ENCODE measurements at regions not wholly inside any gene's neighbourhood (a gene's known extent, or its start where the extent isn't known, plus 50 kb on each side); places are given as distances from the start of the nearest gene placed in this dataset.

GRCh38 chr21:15370462-15370975 lies 305.7 kb upstream of the NRIP1 start:
- no peaks in the 10 kb centered on the region for H3K4me1 ChIP-seq (ENCODE audit: control insufficient read depth, insufficient read depth, low read length)
- WGBS, 2 experiments = 97% methylated on average over 8 of the region's 8 CpGs
- no peaks in the 10 kb centered on the region for H3K9me3 ChIP-seq (ENCODE audit: control insufficient read depth, low read length)
- H3K36me3 ChIP-seq (ENCODE audit: control insufficient read depth, insufficient read depth, low read length) = no peaks in the 10 kb centered on the region
- H3K27ac ChIP-seq (ENCODE audit: insufficient read depth, low read depth, low read length, poor library complexity, severe bottlenecking) = no peak overlapping the region
- no peaks in the 10 kb centered on the region for H3K27me3 ChIP-seq (ENCODE audit: control insufficient read depth, insufficient read depth, low read length, poor library complexity, severe bottlenecking)
- no peak overlapping the region for H3K4me3 ChIP-seq (ENCODE audit: insufficient read depth, low read depth, low read length)

- Histone ChIP-seq H3K36me3 (ENCODE audit: control insufficient read depth, insufficient read depth, low read length) (no peaks in the 10 kb centered on the region), H3K27ac (ENCODE audit: insufficient read depth, low read depth, low read length, poor library complexity, severe bottlenecking) (no peak overlapping the region), H3K27me3 (ENCODE audit: control insufficient read depth, insufficient read depth, low read length, poor library complexity, severe bottlenecking) (no peaks in the 10 kb centered on the region), H3K9me3 (ENCODE audit: control insufficient read depth, low read length) (no peaks in the 10 kb centered on the region), H3K4me1 (ENCODE audit: control insufficient read depth, insufficient read depth, low read length) (no peaks in the 10 kb centered on the region), H3K4me3 (ENCODE audit: insufficient read depth, low read depth, low read length) (no peak overlapping the region)
- 100% methylated on average over 1 of the region's 1 CpG; no CpG with 5 or more reads in 1 of the 2 experiments for WGBS, 2 experiments
These were observed 309.1 kb upstream of the NRIP1 start for GRCh38 chr21:15373941-15374340.

DNA sequence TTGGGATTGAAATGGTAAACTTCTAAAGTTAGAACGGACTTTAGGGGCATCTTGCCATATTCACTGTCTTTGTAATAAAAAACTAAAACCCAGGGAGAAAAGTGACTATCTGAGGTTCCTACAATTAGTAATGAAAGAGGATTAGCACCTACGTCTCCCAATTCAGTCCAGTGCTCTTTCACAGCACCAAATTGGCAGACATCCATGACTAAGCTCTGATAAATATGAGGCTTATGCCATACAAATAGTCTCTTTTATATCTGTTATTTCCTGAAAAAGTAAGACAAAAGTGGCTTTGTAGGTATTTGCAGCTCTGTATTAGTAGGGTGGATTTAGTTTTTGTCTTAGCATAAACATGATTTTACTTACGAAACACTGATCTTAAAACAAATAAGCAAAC lies 315.0 kb upstream of the NRIP1 start:
- H3K36me3 ChIP-seq (ENCODE audit: control insufficient read depth, insufficient read depth, low read length) = no peaks in the 10 kb centered on the region
- H3K27me3 ChIP-seq (ENCODE audit: control insufficient read depth, insufficient read depth, low read length, poor library complexity, severe bottlenecking) = no peaks in the 10 kb centered on the region
- 85 to 100% methylated on average over 2 of the region's 3 CpGs for WGBS, 2 experiments
- H3K4me1 ChIP-seq (ENCODE audit: control insufficient read depth, insufficient read depth, low read length) = no peaks in the 10 kb centered on the region
- H3K27ac ChIP-seq (ENCODE audit: insufficient read depth, low read depth, low read length, poor library complexity, severe bottlenecking) = no peak overlapping the region
- no peak overlapping the region for H3K4me3 ChIP-seq (ENCODE audit: insufficient read depth, low read depth, low read length)
- no peaks in the 10 kb centered on the region for H3K9me3 ChIP-seq (ENCODE audit: control insufficient read depth, low read length)

DNA sequence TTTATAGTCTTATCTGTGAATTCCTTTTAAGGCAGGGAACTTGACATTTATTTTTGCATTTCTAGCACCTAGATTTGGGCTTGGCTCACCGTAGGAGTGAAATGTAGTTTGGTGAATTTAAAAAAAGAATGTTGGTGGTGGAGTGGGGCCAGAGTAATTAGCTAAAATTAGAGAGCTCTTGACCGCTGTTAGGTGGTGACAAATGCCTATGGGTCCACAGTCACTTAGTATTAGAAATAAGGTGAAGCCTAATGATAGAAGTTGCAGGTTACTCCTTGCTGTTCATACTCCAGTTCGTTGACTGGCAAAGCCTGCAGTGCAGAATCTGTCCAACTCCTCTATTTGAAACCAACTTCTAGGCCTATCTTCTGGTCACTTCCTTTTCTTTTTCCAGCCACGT lies 318.8 kb upstream of the NRIP1 start:
- Histone ChIP-seq H3K9me3 (ENCODE audit: control insufficient read depth, low read length) (no peaks in the 10 kb centered on the region), H3K27ac (ENCODE audit: insufficient read depth, low read depth, low read length, poor library complexity, severe bottlenecking) (no peak overlapping the region), H3K27me3 (ENCODE audit: control insufficient read depth, insufficient read depth, low read length, poor library complexity, severe bottlenecking) (no peaks in the 10 kb centered on the region), H3K4me1 (ENCODE audit: control insufficient read depth, insufficient read depth, low read length) (no peaks in the 10 kb centered on the region), H3K4me3 (ENCODE audit: insufficient read depth, low read depth, low read length) (no peak overlapping the region), H3K36me3 (ENCODE audit: control insufficient read depth, insufficient read depth, low read length) (no peaks in the 10 kb centered on the region)
- 91 to 92% methylated on average over 4 of the region's 4 CpGs for WGBS, 2 experiments

DNA sequence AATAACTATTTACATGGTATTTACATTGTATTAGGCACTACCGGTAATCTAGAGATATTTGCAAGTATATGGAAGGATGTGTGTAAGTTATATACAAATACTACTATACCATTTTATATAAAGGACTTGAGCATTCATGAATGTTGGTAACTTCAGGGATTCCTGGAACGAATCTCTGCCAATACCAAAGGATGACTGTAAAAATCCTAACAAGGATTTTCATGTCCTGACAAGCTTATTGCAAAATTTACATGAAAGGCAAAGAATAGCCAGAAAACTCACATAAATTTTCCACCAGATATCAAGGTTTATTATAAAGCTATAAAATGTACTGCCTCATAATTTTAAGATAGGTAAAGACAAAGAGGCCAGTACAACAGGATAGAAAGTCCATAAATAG lies 325.2 kb upstream of the NRIP1 start:
- 93 to 100% methylated on average over 1 of the region's 2 CpGs for WGBS, 2 experiments

DNA sequence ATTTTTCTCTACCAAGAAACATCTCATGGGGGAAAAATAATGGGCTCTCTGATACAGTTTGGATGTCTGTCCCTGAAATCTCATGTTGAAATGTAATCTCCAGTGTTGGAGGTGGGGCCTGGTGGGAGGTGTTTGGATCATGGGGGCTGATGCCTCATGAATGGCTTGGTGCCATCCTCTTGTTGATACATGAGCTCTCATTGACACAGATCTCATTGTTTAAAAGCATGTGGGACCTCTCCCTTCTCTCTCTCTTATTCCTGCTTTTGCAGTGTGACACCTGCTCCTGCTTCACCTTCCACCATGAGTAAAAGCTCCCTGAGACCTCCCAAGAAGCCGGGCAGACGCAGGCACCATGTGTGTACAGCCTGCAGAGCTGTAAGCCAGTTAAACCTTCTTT lies 332.5 kb upstream of the NRIP1 start:
- Histone ChIP-seq H3K4me1 (ENCODE audit: control insufficient read depth, insufficient read depth, low read length) (no peaks in the 10 kb centered on the region), H3K4me3 (ENCODE audit: insufficient read depth, low read depth, low read length) (no peak overlapping the region), H3K27me3 (ENCODE audit: control insufficient read depth, insufficient read depth, low read length, poor library complexity, severe bottlenecking) (no peaks in the 10 kb centered on the region), H3K36me3 (ENCODE audit: control insufficient read depth, insufficient read depth, low read length) (no peaks in the 10 kb centered on the region), H3K27ac (ENCODE audit: insufficient read depth, low read depth, low read length, poor library complexity, severe bottlenecking) (no peak overlapping the region), H3K9me3 (ENCODE audit: control insufficient read depth, low read length) (no peaks in the 10 kb centered on the region)
- WGBS, 2 experiments = 90 to 98% methylated on average over 2 of the region's 2 CpGs

More for the DNA sequence above, 325.2 kb upstream of the NRIP1 start:
- Histone ChIP-seq H3K9me3 (ENCODE audit: control insufficient read depth, low read length) (no peaks in the 10 kb centered on the region), H3K27me3 (ENCODE audit: control insufficient read depth, insufficient read depth, low read length, poor library complexity, severe bottlenecking) (no peaks in the 10 kb centered on the region), H3K36me3 (ENCODE audit: control insufficient read depth, insufficient read depth, low read length) (no peaks in the 10 kb centered on the region), H3K4me3 (ENCODE audit: insufficient read depth, low read depth, low read length) (no peak overlapping the region), H3K4me1 (ENCODE audit: control insufficient read depth, insufficient read depth, low read length) (no peaks in the 10 kb centered on the region), H3K27ac (ENCODE audit: insufficient read depth, low read depth, low read length, poor library complexity, severe bottlenecking) (no peak overlapping the region)

GRCh38 chr21:15400905-15401304 lies 328.9 kb upstream of the USP25 start:
- Histone ChIP-seq H3K9me3 (ENCODE audit: control insufficient read depth, low read length) (no peaks in the 10 kb centered on the region), H3K36me3 (ENCODE audit: control insufficient read depth, insufficient read depth, low read length) (no peaks in the 10 kb centered on the region), H3K4me1 (ENCODE audit: control insufficient read depth, insufficient read depth, low read length) (no peaks in the 10 kb centered on the region), H3K27ac (ENCODE audit: insufficient read depth, low read depth, low read length, poor library complexity, severe bottlenecking) (no peak overlapping the region), H3K27me3 (ENCODE audit: control insufficient read depth, insufficient read depth, low read length, poor library complexity, severe bottlenecking) (no peaks in the 10 kb centered on the region), H3K4me3 (ENCODE audit: insufficient read depth, low read depth, low read length) (no peak overlapping the region)
- WGBS, 2 experiments = 95 to 100% methylated on average over 1 of the region's 1 CpG

DNA sequence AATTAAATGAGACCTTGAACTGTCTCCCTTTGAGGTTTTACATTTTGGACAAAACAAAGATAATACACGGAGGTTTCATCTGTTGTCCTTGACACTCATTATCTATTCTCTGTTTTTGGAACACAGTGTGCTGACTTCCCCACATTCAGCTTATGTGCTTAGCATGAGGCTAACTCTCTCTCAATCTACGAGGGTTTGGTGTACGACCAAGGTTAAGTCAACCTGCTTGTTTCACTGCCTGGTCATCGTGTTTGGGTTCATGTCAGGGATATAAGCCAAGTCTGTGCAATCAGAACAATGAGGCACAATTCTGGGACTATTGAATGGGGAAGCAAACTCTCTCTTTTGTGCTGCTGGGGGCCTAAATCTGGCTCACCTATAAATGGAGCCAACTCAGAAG lies 328.5 kb upstream of the USP25 start:
- Histone ChIP-seq H3K27me3 (ENCODE audit: control insufficient read depth, insufficient read depth, low read length, poor library complexity, severe bottlenecking) (no peaks in the 10 kb centered on the region), H3K36me3 (ENCODE audit: control insufficient read depth, insufficient read depth, low read length) (no peaks in the 10 kb centered on the region), H3K4me3 (ENCODE audit: insufficient read depth, low read depth, low read length) (no peak overlapping the region), H3K27ac (ENCODE audit: insufficient read depth, low read depth, low read length, poor library complexity, severe bottlenecking) (no peak overlapping the region), H3K9me3 (ENCODE audit: control insufficient read depth, low read length) (no peaks in the 10 kb centered on the region), H3K4me1 (ENCODE audit: control insufficient read depth, insufficient read depth, low read length) (no peaks in the 10 kb centered on the region)
- WGBS, 2 experiments = 95 to 97% methylated on average over 4 of the region's 4 CpGs

GRCh38 chr21:15405214-15405613 lies 324.6 kb upstream of the USP25 start:
- Histone ChIP-seq H3K27me3 (ENCODE audit: control insufficient read depth, insufficient read depth, low read length, poor library complexity, severe bottlenecking) (no peaks in the 10 kb centered on the region), H3K9me3 (ENCODE audit: control insufficient read depth, low read length) (no peaks in the 10 kb centered on the region), H3K27ac (ENCODE audit: insufficient read depth, low read depth, low read length, poor library complexity, severe bottlenecking) (no peak overlapping the region)

DNA sequence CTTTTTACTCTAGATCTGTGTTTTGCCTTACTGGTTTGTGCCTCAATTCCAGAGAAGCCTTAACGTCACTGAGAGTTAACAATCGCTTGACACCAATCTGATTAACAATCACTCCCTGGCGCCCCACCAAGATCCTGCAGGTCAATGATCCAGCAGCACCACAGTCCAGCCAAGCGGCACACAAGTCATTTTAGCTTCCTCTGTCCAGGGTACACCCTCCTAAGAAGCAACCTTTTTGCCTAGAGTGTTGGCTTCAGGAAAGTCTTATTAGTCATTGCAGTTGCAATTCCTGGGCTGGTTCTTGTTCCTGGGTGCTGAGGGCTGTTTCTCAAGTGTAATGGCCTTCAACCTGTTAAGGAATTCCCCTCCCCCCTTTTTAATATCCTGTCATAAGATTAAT lies 323.0 kb upstream of the USP25 start:
- H3K9me3 ChIP-seq (ENCODE audit: control insufficient read depth, low read length) = no peaks in the 10 kb centered on the region
- no peaks in the 10 kb centered on the region for H3K4me1 ChIP-seq (ENCODE audit: control insufficient read depth, insufficient read depth, low read length)
- H3K36me3 ChIP-seq (ENCODE audit: control insufficient read depth, insufficient read depth, low read length) = no peaks in the 10 kb centered on the region
- H3K27me3 ChIP-seq (ENCODE audit: control insufficient read depth, insufficient read depth, low read length, poor library complexity, severe bottlenecking) = no peaks in the 10 kb centered on the region
- no peak overlapping the region for H3K4me3 ChIP-seq (ENCODE audit: insufficient read depth, low read depth, low read length)
- no peak overlapping the region for H3K27ac ChIP-seq (ENCODE audit: insufficient read depth, low read depth, low read length, poor library complexity, severe bottlenecking)
- 86 to 88% methylated on average over 4 of the region's 4 CpGs for WGBS, 2 experiments

More at GRCh38 chr21:15405214-15405613, 324.6 kb upstream of the USP25 start:
- Histone ChIP-seq H3K4me3 (ENCODE audit: insufficient read depth, low read depth, low read length) (no peak overlapping the region), H3K36me3 (ENCODE audit: control insufficient read depth, insufficient read depth, low read length) (no peaks in the 10 kb centered on the region), H3K4me1 (ENCODE audit: control insufficient read depth, insufficient read depth, low read length) (no peaks in the 10 kb centered on the region)

DNA sequence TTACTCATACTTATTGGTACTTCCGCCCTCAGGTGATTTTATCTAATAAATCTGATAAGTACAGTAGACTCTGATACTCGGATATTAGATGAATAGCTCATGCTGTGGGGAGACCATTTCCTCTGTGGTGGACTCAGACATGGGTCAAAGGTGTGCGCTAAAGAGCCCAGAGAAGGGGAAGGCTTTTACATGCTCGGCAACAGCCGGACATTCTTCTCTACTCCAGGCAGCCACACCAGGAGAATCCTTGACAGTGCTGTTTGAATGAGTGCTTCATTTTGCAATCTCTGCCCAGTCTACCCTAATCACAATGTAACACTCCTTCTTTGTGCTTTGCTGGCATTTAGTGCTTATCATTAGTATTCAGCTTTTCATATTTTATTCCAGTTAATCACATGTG lies 322.2 kb upstream of the USP25 start:
- WGBS, 2 experiments = 97 to 98% methylated on average over 5 of the region's 5 CpGs
- peaks cover 1% of the 10 kb centered on the region for H3K36me3 ChIP-seq (ENCODE audit: control insufficient read depth, insufficient read depth, low read length)
- no peaks in the 10 kb centered on the region for H3K4me1 ChIP-seq (ENCODE audit: control insufficient read depth, insufficient read depth, low read length)
- H3K9me3 ChIP-seq (ENCODE audit: control insufficient read depth, low read length) = no peaks in the 10 kb centered on the region
- no peaks in the 10 kb centered on the region for H3K27me3 ChIP-seq (ENCODE audit: control insufficient read depth, insufficient read depth, low read length, poor library complexity, severe bottlenecking)
- H3K27ac ChIP-seq (ENCODE audit: insufficient read depth, low read depth, low read length, poor library complexity, severe bottlenecking) = no peak overlapping the region
- no peak overlapping the region for H3K4me3 ChIP-seq (ENCODE audit: insufficient read depth, low read depth, low read length)
